NB4 (cell line): ENCODE measurements at regions not wholly inside any gene's neighbourhood (a gene's known extent, or its start where the extent isn't known, plus 50 kb on each side); places are given as distances from the start of the nearest gene placed in this dataset.

Experiments used
- DNase-seq: peaks from one replicate; pipeline ENCODE4 v3.0.0; 2010; ENCODE audit warnings: low read depth
- H3K4me3 ChIP-seq: one replicate; pipeline ENCODE4 v1.5.1; 2011; ENCODE audit warnings: mild to moderate bottlenecking, low read depth, low read length, moderate library complexity
- CTCF ChIP-seq: IDR thresholded peaks from one replicate; pipeline ENCODE4 v1.5.1; 2012; ENCODE audit warnings: low read depth, low read length
- MYC ChIP-seq: IDR thresholded peaks from 2 replicates; pipeline ENCODE4 v1.6.1; 2011; ENCODE audit warnings: low read depth, low read length
- POLR2A ChIP-seq: IDR thresholded peaks from 2 replicates; pipeline ENCODE4 v1.6.1; 2011; ENCODE audit warnings: mild to moderate bottlenecking; ENCODE audit not compliant: insufficient read length; ENCODE audit errors: extremely low read depth
- TF ChIP-seq, protein P1 (sequence below): IDR thresholded peaks from 2 replicates; pipeline ENCODE4 v1.6.1; 2011; ENCODE audit warnings: low read depth, low read length

DNA sequence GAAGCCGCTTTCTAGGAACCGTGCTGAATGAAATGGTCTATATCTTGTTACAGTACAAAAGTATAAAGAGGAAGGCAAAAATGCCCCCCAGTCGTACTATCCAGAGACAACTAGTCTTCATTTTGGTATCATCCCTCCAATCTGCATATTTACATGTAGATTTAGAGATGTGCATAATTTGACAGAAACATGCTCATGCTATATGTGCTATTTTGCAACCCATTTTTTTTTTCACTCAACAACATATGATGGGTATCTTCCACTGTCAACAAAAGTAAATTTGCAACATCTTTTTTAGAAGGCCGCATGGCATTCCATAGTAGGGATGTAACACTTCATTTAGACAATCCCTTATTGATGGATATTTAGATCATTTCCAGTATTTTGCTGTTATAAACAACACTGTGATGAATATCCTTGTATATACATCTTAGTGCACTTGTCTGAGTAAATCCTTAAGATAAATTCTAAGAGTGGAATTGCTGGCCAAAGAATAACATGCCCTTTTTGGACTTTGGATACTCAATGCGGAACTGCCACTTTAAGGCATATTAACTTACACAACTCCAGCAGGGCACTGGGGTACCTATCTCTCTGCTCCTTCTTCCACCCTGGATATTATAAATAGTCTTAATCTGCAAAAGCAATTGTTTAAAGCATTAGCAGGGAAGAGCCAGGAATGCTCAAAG lies 71.1 kb upstream of the SH3PXD2B start:
- H3K4me3 ChIP-seq: no peak overlapping the region
- no peak for TF ChIP-seq POLR2A
- TF ChIP-seq CTCF: no peak
- no peak for TF ChIP-seq MYC
- TF ChIP-seq, protein P1, sequence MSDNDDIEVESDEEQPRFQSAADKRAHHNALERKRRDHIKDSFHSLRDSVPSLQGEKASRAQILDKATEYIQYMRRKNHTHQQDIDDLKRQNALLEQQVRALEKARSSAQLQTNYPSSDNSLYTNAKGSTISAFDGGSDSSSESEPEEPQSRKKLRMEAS: no peak
- DNase-seq: no peak

DNA sequence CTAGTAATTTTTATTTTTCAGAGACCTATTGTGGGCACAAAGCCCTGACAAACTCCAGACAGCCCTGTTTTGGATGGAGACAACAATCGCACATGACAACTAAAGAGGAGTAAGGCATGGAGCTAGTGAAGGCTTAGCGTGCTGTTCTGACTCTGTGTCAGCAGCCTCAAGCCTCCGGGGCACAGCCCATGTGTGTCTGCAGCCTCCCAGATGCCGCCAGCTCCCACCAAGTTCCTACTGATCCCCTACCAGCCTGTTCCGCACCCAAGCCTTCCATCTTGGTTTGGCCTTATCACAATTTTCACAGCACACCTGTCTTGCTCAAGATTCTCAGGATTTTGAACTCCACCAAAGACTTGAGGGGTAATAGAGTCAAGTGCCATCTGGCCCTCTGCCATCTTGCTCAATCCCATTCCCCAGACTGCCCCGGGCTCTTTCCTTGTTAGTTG lies 70.3 kb upstream of the SH3PXD2B start:
- no peak overlapping the region for H3K4me3 ChIP-seq
- no peak for DNase-seq
- TF ChIP-seq CTCF: no peak
- no peak for TF ChIP-seq MYC
- TF ChIP-seq POLR2A: no peak
- TF ChIP-seq, protein P1: no peak

- H3K4me3 ChIP-seq: no peak overlapping the region
- no peak for DNase-seq
- TF ChIP-seq, protein P1: no peak
- TF ChIP-seq MYC (no peak), POLR2A (no peak), CTCF (no peak)
Measured at GRCh38 chr5:172523146-172523745, 68.9 kb upstream of the SH3PXD2B start.

DNA sequence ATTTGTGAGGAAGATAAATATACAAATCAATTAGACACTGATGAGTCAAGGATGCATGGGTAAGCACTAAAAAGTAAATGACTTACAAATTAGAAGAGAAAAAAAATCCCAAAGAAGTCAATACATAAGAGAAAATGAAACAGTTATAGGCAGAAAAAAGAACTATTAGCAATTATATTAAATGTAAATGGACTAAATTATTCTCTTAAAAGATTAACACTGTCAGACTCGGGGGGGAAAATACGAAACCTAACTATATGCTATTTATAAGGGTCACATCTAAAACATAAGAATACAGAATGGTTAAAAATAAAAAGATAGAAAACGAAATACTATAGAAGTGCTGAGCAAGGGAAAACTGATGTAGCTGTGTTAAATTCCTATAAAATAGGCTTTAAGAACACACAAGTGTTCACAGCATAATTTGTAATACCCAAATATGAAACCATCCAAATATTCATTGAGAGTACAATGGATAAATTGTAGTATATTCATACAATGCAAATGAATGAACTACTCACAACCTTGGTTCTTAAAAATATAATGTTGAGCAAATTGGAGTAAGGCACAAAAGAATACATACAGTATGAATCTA lies 67.1 kb upstream of the SH3PXD2B start:
- no peak for TF ChIP-seq MYC
- TF ChIP-seq POLR2A: no peak
- TF ChIP-seq, protein P1: no peak
- TF ChIP-seq CTCF: no peak
- no peak for DNase-seq
- H3K4me3 ChIP-seq: no peak overlapping the region

DNA sequence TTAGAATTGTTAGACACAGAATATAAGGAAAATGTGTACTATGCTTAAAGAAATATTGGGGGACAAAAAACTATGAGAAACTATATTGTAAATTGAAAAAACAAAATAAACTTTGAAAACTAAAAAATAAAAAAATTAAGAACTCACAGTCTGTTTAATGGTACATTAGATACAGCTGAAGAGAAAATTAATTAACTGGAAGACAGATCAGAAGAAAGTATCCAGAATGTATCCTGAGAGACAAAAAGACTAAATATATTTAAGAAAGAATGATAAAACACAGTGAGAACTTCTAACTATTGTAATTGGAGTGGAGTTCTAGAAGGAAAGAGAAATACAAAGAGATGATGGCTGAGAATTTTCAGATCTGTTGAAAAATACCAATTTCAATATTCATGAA lies 57.6 kb upstream of the SH3PXD2B start:
- TF ChIP-seq CTCF: no peak
- TF ChIP-seq MYC: no peak
- no peak for TF ChIP-seq POLR2A
- TF ChIP-seq, protein P1: no peak
- DNase-seq: no peak
- no peak overlapping the region for H3K4me3 ChIP-seq
